ENCODE measurements at regions not wholly inside any gene's neighbourhood (a gene's known extent, or its start where the extent isn't known, plus 50 kb on each side); places are given as distances from the start of the nearest gene placed in this dataset.

DNA sequence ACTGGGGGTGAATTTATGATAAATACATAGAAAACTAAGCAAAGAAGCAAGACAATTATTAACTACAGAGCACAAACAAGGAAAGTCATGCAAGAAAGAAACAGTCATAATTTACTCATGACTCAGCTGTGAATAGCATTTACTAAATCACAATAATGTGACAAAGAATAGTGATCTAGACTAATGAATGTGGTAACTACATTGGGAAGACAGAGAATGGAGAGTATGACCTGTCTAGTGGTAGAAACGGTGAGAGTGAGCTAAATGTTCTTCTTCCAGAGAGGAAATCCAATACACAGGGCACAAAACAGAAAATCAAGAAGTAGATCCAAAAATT is 153.5 kb upstream of the DST start:
- TF ChIP-seq EZH2 (IDR thresholded peaks at IDR 0.05; ENCODE audit: borderline replicate concordance, low read depth, low read length, poor library complexity, severe bottlenecking) = no peak
- TF ChIP-seq, protein P1, sequence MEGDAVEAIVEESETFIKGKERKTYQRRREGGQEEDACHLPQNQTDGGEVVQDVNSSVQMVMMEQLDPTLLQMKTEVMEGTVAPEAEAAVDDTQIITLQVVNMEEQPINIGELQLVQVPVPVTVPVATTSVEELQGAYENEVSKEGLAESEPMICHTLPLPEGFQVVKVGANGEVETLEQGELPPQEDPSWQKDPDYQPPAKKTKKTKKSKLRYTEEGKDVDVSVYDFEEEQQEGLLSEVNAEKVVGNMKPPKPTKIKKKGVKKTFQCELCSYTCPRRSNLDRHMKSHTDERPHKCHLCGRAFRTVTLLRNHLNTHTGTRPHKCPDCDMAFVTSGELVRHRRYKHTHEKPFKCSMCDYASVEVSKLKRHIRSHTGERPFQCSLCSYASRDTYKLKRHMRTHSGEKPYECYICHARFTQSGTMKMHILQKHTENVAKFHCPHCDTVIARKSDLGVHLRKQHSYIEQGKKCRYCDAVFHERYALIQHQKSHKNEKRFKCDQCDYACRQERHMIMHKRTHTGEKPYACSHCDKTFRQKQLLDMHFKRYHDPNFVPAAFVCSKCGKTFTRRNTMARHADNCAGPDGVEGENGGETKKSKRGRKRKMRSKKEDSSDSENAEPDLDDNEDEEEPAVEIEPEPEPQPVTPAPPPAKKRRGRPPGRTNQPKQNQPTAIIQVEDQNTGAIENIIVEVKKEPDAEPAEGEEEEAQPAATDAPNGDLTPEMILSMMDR (conservative IDR thresholded peaks at IDR 0.05; ENCODE audit: low read depth, low read length) = no peak
